IMR-90 (cell line): ENCODE measurements at regions not wholly inside any gene's neighbourhood (a gene's known extent, or its start where the extent isn't known, plus 50 kb on each side); places are given as distances from the start of the nearest gene placed in this dataset.

ENCODE experiments used
- ATAC-seq: fragments of 200-7000 bp; cut with Tn5 transposase; 2 replicates; pipeline ENCODE4 v1.9.1; 2020; ENCODE audit warnings: low read depth, mild to moderate bottlenecking, moderate library complexity
- BruUV-seq: library from RNA; stranded (reverse); fragments of 400-500 nt; replicated peaks from 2 replicates; lab custom pipeline; 2021; lab: Mats Ljungman, UMichigan
- CTCF ChIA-PET: fragments of 300-600 bp; formaldehyde crosslinking; extraction: SDS; loops from one replicate; lab custom pipeline; 2021; ENCODE audit warnings: antibody characterized with exemption; lab: Yijun Ruan, JAX
- POLR2A ChIA-PET: fragments of 300-600 bp; sonication (Branson Sonifier 250); formaldehyde crosslinking; loops from one replicate; lab custom pipeline; 2022; ENCODE audit warnings: antibody characterized with exemption; ENCODE audit not compliant: unreplicated experiment; lab: Charles Lee
- DNase-seq: peaks from one replicate; pipeline ENCODE4 v3.0.0; 2013
- H2AFZ ChIP-seq: replicated peaks from 2 replicates; pipeline ENCODE3; 2013; ENCODE audit warnings: low read length, mild to moderate bottlenecking; ENCODE audit not compliant: poor library complexity
- H2AK5ac ChIP-seq: 2 replicates; pipeline ENCODE4 v1.6.1; 2013; ENCODE audit warnings: low read depth, low read length, inconsistent platforms
- H2AK9ac ChIP-seq: replicated peaks from 2 replicates; pipeline ENCODE3; 2013; ENCODE audit warnings: mild to moderate bottlenecking, low read depth, low read length, moderate library complexity; ENCODE audit not compliant: poor library complexity
- H2BK120ac ChIP-seq: 2 replicates; pipeline ENCODE4 v1.6.1; 2013; ENCODE audit warnings: low read depth, low read length, inconsistent platforms
- H2BK15ac ChIP-seq: 3 replicates; pipeline ENCODE4 v1.6.1; 2013; ENCODE audit warnings: low read depth, low read length, inconsistent platforms
- H2BK20ac ChIP-seq: 2 replicates; pipeline ENCODE4 v1.6.1; 2013; ENCODE audit warnings: low read depth, mild to moderate bottlenecking, inconsistent platforms, low read length, moderate library complexity
- H2BK5ac ChIP-seq: 2 replicates; pipeline ENCODE4 v1.6.1; 2013; ENCODE audit warnings: mild to moderate bottlenecking, low read depth, low read length, inconsistent platforms; ENCODE audit not compliant: poor library complexity, severe bottlenecking
- H3K14ac ChIP-seq: replicated peaks from 2 replicates; pipeline ENCODE4 v1.6.1; 2013; ENCODE audit warnings: low read depth, low read length, inconsistent platforms
- H3K18ac ChIP-seq: 2 replicates; pipeline ENCODE4 v1.6.1; 2013; ENCODE audit warnings: low read depth, low read length, control low read depth
- H3K23ac ChIP-seq: 2 replicates; pipeline ENCODE4 v1.6.1; 2013; ENCODE audit warnings: low read depth, low read length, inconsistent platforms
- H3K27ac ChIP-seq: 2 replicates; pipeline ENCODE4 v1.5.1; 2013; ENCODE audit warnings: mild to moderate bottlenecking, control low read depth, low read length; ENCODE audit not compliant: insufficient read depth
- H3K27me3 ChIP-seq: 2 replicates; pipeline ENCODE4 v1.6.1; 2013; ENCODE audit warnings: low read length; ENCODE audit not compliant: control insufficient read depth, insufficient read depth
- H3K36me3 ChIP-seq: 2 replicates; pipeline ENCODE4 v1.6.1; 2013; ENCODE audit warnings: low read length, mixed read lengths; ENCODE audit not compliant: control insufficient read depth, insufficient read depth
- H3K4ac ChIP-seq: 2 replicates; pipeline ENCODE4 v1.6.1; 2013; ENCODE audit warnings: low read depth, low read length, inconsistent platforms
- H3K4me1 ChIP-seq: 2 replicates; pipeline ENCODE4 v1.6.1; 2013; ENCODE audit warnings: low read length, mixed read lengths; ENCODE audit not compliant: control insufficient read depth, insufficient read depth
- H3K4me2 ChIP-seq: 2 replicates; pipeline ENCODE4 v1.6.1; 2013; ENCODE audit warnings: low read depth, mild to moderate bottlenecking, control low read depth, low read length, moderate library complexity
- H3K4me3 ChIP-seq: 2 replicates; pipeline ENCODE4 v1.5.1; 2013; ENCODE audit warnings: low read depth, mild to moderate bottlenecking, control low read depth, low read length, moderate library complexity; ENCODE audit not compliant: insufficient read depth
- H3K56ac ChIP-seq: 2 replicates; pipeline ENCODE4 v1.6.1; 2013; ENCODE audit warnings: low read length, inconsistent platforms; ENCODE audit not compliant: insufficient read depth; ENCODE audit errors: extremely low read depth
- H3K79me1 ChIP-seq, 2 experiments: 2 replicates each; pipeline ENCODE4 v1.6.1; 2013; ENCODE audit warnings: low read length in 2 of 2, inconsistent platforms in 1 of 2, low read depth in 1 of 2
- H3K9ac ChIP-seq: 2 replicates; pipeline ENCODE4 v1.6.1; 2013; ENCODE audit warnings: low read depth, low read length, control low read depth
- H3K9me1 ChIP-seq: 2 replicates; pipeline ENCODE4 v1.6.1; 2013; ENCODE audit warnings: low read length, inconsistent platforms; ENCODE audit not compliant: insufficient read depth
- H3K9me3 ChIP-seq: 2 replicates; pipeline ENCODE4 v1.6.1; 2013; ENCODE audit warnings: low read length; ENCODE audit not compliant: control insufficient read depth, insufficient read depth
- H4K20me1 ChIP-seq: 2 replicates; pipeline ENCODE4 v1.6.1; 2013; ENCODE audit warnings: low read length, inconsistent platforms; ENCODE audit not compliant: insufficient read depth
- H4K5ac ChIP-seq: 2 replicates; pipeline ENCODE4 v1.6.1; 2013; ENCODE audit warnings: mild to moderate bottlenecking, low read depth, low read length, control low read depth
- H4K8ac ChIP-seq, 2 experiments: 2 replicates each; pipeline ENCODE4 v1.6.1; 2013; ENCODE audit warnings: low read depth in 2 of 2, low read length in 2 of 2, control low read depth in 1 of 2, inconsistent platforms in 1 of 2
- H4K91ac ChIP-seq: 2 replicates; pipeline ENCODE4 v1.6.1; 2013; ENCODE audit warnings: low read depth, low read length, inconsistent platforms; ENCODE audit not compliant: insufficient read depth
- BHLHE40 ChIP-seq: fragments of 150-350 bp; IDR thresholded peaks from 2 replicates; pipeline ENCODE4 v1.6.1; 2016; ENCODE audit warnings: mild to moderate bottlenecking, low read depth, low read length
- CEBPB ChIP-seq: IDR thresholded peaks from 2 replicates; pipeline ENCODE4 v1.6.1; 2012; ENCODE audit warnings: low read depth, low read length, improper control_type of control experiment
- FOS ChIP-seq: fragments of 150-350 bp; IDR thresholded peaks from 2 replicates; pipeline ENCODE4 v1.6.1; 2016; ENCODE audit warnings: low read depth, low read length
- POLR2A ChIP-seq: IDR thresholded peaks from 2 replicates; pipeline ENCODE4 v1.6.1; 2012; ENCODE audit warnings: mild to moderate bottlenecking, low read depth, low read length
- RAD21 ChIP-seq: IDR thresholded peaks from 2 replicates; pipeline ENCODE4 v1.6.1; 2012; ENCODE audit warnings: low read length, improper control_type of control experiment
- dilution Hi-C: fragments of 300-500 bp; cut with HindIII; formaldehyde crosslinking; loops from one replicate; pipeline ENCODE4 v1.14.3; 2018; ENCODE audit warnings: low sequenced_read_pairs; ENCODE audit not compliant: unreplicated experiment
- in situ Hi-C: fragments of 300-500 bp; cut with MboI; formaldehyde crosslinking; loops from 3 replicates; pipeline ENCODE4 v1.14.3; 2019; ENCODE audit warnings: low sequenced_read_pairs, inconsistent platforms, mixed read lengths
- intact Hi-C: fragments of 100-400 bp; cut with micrococcal nuclease; formaldehyde crosslinking; loops from 2 replicates; pipeline ENCODE4 v1.10.0; 2022

DNA sequence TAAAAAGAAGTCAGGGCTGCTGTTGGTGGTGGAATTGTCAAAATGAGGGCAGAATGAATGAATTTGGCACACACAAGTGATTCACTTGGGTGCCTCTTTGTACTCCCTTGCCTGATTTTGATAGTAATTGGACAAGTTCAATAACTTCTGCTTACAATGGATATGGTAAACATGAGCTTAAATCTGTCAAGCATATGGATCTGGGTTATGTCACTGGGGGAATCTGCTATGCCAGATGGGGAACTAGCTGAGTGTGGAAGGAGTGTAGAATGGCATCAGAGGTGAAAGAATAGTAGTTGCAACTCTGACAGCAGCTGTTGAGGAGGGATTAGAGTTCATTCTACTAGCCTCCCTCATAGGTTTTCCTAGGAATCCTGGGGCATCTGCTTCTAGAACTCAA is 724.2 kb upstream of the CDH8 start:
- Histone ChIP-seq H4K5ac (no peak overlapping the region), H3K4me1 (no peaks in the 10 kb centered on the region), H3K9me1 (no peaks in the 10 kb centered on the region), H3K9ac (no peak overlapping the region), H3K14ac (no peak overlapping the region), H3K27me3 (no peaks in the 10 kb centered on the region), H3K18ac (no peak overlapping the region), H3K4ac (no peak overlapping the region), H3K27ac (no peak overlapping the region), H2BK5ac (no peak overlapping the region), H4K8ac (no peak overlapping the region), H3K4me2 (no peak overlapping the region), H2AK9ac (no peak overlapping the region), H3K56ac (no peak overlapping the region), H4K91ac (no peak overlapping the region), H2AK5ac (no peak overlapping the region), H3K79me1 (no peaks in the 10 kb centered on the region), H3K23ac (no peak overlapping the region), H2AFZ (no peak overlapping the region), H2BK20ac (no peak overlapping the region), H2BK15ac (no peak overlapping the region), H3K4me3 (no peak overlapping the region), H4K20me1 (no peaks in the 10 kb centered on the region), H3K36me3 (no peaks in the 10 kb centered on the region), H3K9me3 (peaks cover 10% of the 10 kb centered on the region; the same call in 1 of the 2 replicates), H2BK120ac (no peak overlapping the region)
- CTCF ChIA-PET, result interaction anchor here (0.6 kb wide), 1 partner anchor 1068 kb away, joined by 6 read pairs; no protein-coding TSS in a partner anchor
- POLR2A ChIA-PET, result no interaction called here
- no TSS peak for BruUV-seq
- in situ Hi-C loops, result no loop called here
- intact Hi-C loops, result no loop called here
- TF ChIP-seq POLR2A (no peak), CEBPB (no peak), RAD21 (no peak), BHLHE40 (no peak), FOS (no peak)
- dilution Hi-C loops, result no loop called here
- no peak for ATAC-seq
- no peak for DNase-seq
